Left lung (tissue), 4 donors: ENCODE measurements at regions not wholly inside any gene's neighbourhood (a gene's known extent, or its start where the extent isn't known, plus 50 kb on each side); places are given as distances from the start of the nearest gene placed in this dataset.

ENCODE experiments used
- ATAC-seq: fragments of 200-7000 bp; cut with Tn5 transposase; one replicate; pipeline ENCODE4 v1.9.1; 2020; ENCODE audit warnings: moderate library complexity
- DNase-seq, 4 donors: peaks; one replicate each; pipeline ENCODE4 v3.0.0-alpha.2; 2013 to 2020
- H3K27ac ChIP-seq, 2 donors: fragments of 200-600 bp; sonication (generic) in 1 of 2; one replicate each; pipeline versions ENCODE4 v1.5.0 to v1.8.0; 2020 to 2021
- H3K27me3 ChIP-seq, 2 donors: fragments of 200-600 bp; sonication (generic) in 1 of 2; one replicate each; pipeline versions ENCODE4 v1.5.0 to v1.8.0; 2020 to 2021
- H3K36me3 ChIP-seq, 2 donors: fragments of 200-600 bp; sonication (generic) in 1 of 2; one replicate each; pipeline versions ENCODE4 v1.5.0 to v1.8.0; 2020 to 2021
- H3K4me1 ChIP-seq, 2 donors: fragments of 200-600 bp; one replicate each; pipeline ENCODE4 v1.8.0; 2021
- H3K4me3 ChIP-seq, 2 donors: fragments of 200-600 bp; sonication (generic) in 1 of 2; one replicate each; pipeline versions ENCODE4 v1.5.0 to v1.8.0; 2020 to 2021; ENCODE audit warnings: mild to moderate bottlenecking in 1 of 2
- H3K9me3 ChIP-seq, 2 donors: fragments of 200-600 bp; sonication (generic) in 1 of 2; one replicate each; pipeline versions ENCODE4 v1.5.0 to v1.8.0; 2020 to 2021
- CTCF ChIP-seq, 2 donors: fragments of 200-600 bp; sonication (generic) in 1 of 2; IDR thresholded peaks; one replicate each; pipeline versions ENCODE4 v1.5.0 to v1.8.0; 2021; ENCODE audit warnings: antibody characterized with exemption in 2 of 2
- intact Hi-C, 2 donors: fragments of 100-400 bp; cut with DNase I; formaldehyde crosslinking; loops; one replicate each; pipeline versions ENCODE4 v1.11.2 to v1.14.2; 2022
- donor health status: DM: no; HTN: yes; CAD: no.
- donor health status: DM: no; HTN: no; CAD: no.

GRCh38 chr13:75931116-75931515, 295.0 kb downstream of the LMO7 start:
- no peaks in the 10 kb centered on the region for H3K27me3 ChIP-seq
- no peak for ATAC-seq
- intact Hi-C loops, result no loop called here

GRCh38 chr13:75929076-75929475, 292.9 kb downstream of the LMO7 start:
- Histone ChIP-seq H3K4me1 (no peaks in the 10 kb centered on the region), H3K36me3 (no peaks in the 10 kb centered on the region), H3K27ac (no peak overlapping the region), H3K27me3 (no peaks in the 10 kb centered on the region), H3K9me3 (no peaks in the 10 kb centered on the region), H3K4me3 (no peak overlapping the region)
- no peak for DNase-seq
- intact Hi-C loops, result no loop called here
- no peak for ATAC-seq
- no peak for TF ChIP-seq CTCF (IDR thresholded peaks at IDR 0.05)

More at GRCh38 chr13:75931116-75931515, 295.0 kb downstream of the LMO7 start:
- no peaks in the 10 kb centered on the region for H3K9me3 ChIP-seq
- no peak for DNase-seq
- no peak overlapping the region for H3K27ac ChIP-seq
- H3K36me3 ChIP-seq, result no peaks in the 10 kb centered on the region
- H3K4me1 ChIP-seq, result no peaks in the 10 kb centered on the region
- TF ChIP-seq CTCF (IDR thresholded peaks at IDR 0.05), result no peak
- no peak overlapping the region for H3K4me3 ChIP-seq

- Histone ChIP-seq H3K36me3 (no peaks in the 10 kb centered on the region), H3K4me3 (no peak overlapping the region), H3K9me3 (no peaks in the 10 kb centered on the region), H3K27ac (no peak overlapping the region), H3K27me3 (no peaks in the 10 kb centered on the region), H3K4me1 (no peaks in the 10 kb centered on the region)
- no peak for TF ChIP-seq CTCF (IDR thresholded peaks at IDR 0.05)
- no peak for ATAC-seq
- DNase-seq, result no peak
- intact Hi-C loops, result no loop called here
Measured at GRCh38 chr13:75927183-75927669, 291.1 kb downstream of the LMO7 start.

GRCh38 chr13:75920536-75920935, 284.4 kb downstream of the LMO7 start:
- no peak for TF ChIP-seq CTCF (IDR thresholded peaks at IDR 0.05)
- no peak for DNase-seq
- intact Hi-C loops, result no loop called here
- Histone ChIP-seq H3K4me1 (no peaks in the 10 kb centered on the region), H3K4me3 (no peak overlapping the region), H3K27me3 (no peaks in the 10 kb centered on the region), H3K27ac (peak overlapping the region in 1 of 2 donors; percentile 9), H3K9me3 (no peaks in the 10 kb centered on the region), H3K36me3 (no peaks in the 10 kb centered on the region)
- ATAC-seq, result no peak

GRCh38 chr13:75919660-75920199, 283.6 kb downstream of the LMO7 start:
- DNase-seq (no peak), ATAC-seq (no peak)
- TF ChIP-seq CTCF (IDR thresholded peaks at IDR 0.05), result no peak
- Histone ChIP-seq H3K9me3 (no peaks in the 10 kb centered on the region), H3K27ac (no peak overlapping the region), H3K36me3 (no peaks in the 10 kb centered on the region), H3K4me3 (no peak overlapping the region), H3K4me1 (no peaks in the 10 kb centered on the region), H3K27me3 (no peaks in the 10 kb centered on the region)
- intact Hi-C loops, result no loop called here
